Prostate gland (tissue), 2 donors: ENCODE measurements at regions not wholly inside any gene's neighbourhood (a gene's known extent, or its start where the extent isn't known, plus 50 kb on each side); places are given as distances from the start of the nearest gene placed in this dataset.
"Not testable (repeated sequence)": the region's sequence is repeated elsewhere in the genome, so short reads cannot be mapped to it uniquely, and the experiment has no call there.

Source experiments
- DNase-seq: peaks from one replicate; pipeline ENCODE4 v3.0.0-alpha.2; 2019; ENCODE audit warnings: low spot score
- H3K27ac ChIP-seq, 2 donors: fragments of 200-600 bp; sonication (generic); 2 replicates each; pipeline ENCODE4 v1.5.1; 2017 to 2019
- H3K27me3 ChIP-seq: fragments of 200-600 bp; sonication (generic); replicated peaks from 2 replicates; pipeline ENCODE4 v1.5.1; 2019; ENCODE audit not compliant: insufficient read depth
- H3K36me3 ChIP-seq, 2 donors: fragments of 200-600 bp; sonication (generic); 1 replicate in 1 of 2; 2 replicates in 1 of 2; pipeline versions ENCODE4 v1.5.1 to v1.8.1; 2017 to 2019
- H3K4me1 ChIP-seq: fragments of 200-600 bp; sonication (generic); replicated peaks from 2 replicates; pipeline ENCODE4 v1.5.1; 2019
- H3K4me3 ChIP-seq, 2 donors: fragments of 200-600 bp; sonication (generic); 2 replicates each; pipeline ENCODE4 v1.5.1; 2017 to 2019
- H3K9me3 ChIP-seq: fragments of 200-600 bp; sonication (generic); 2 replicates; pipeline ENCODE4 v1.5.1; 2017
- CTCF ChIP-seq, 4 experiments: fragments of 200-600 bp in 2 of 4; fragments of 450-650 bp in 2 of 4; sonication (generic) in 2 of 4; IDR thresholded peaks; 1 replicate in 3 of 4; 2 replicates in 1 of 4; pipeline ENCODE4 v1.5.1; 2016 to 2019; ENCODE audit warnings: antibody characterized with exemption in 4 of 4, mild to moderate bottlenecking in 2 of 4, moderate library complexity in 2 of 4
- POLR2A ChIP-seq: fragments of 450-650 bp; IDR thresholded peaks from one replicate; pipeline ENCODE4 v1.6.1; 2016; ENCODE audit warnings: antibody characterized with exemption, mild to moderate bottlenecking
- POLR2AphosphoS5 ChIP-seq: sonication (generic); formaldehyde crosslinking; IDR thresholded peaks from one replicate; pipeline ENCODE4 v1.6.1; 2017; ENCODE audit warnings: antibody characterized with exemption
- WGBS: methylation state at CpG from one replicate; pipeline ENCODE4 v1.1.5; 2018; 5-methylcytosine and 5-hydroxymethylcytosine counted together
- intact Hi-C: fragments of 100-400 bp; cut with DNase I; formaldehyde crosslinking; loops from one replicate; pipeline ENCODE4 v1.14.2; 2022

- intact Hi-C loops: loop anchor here (10.0 kb wide), 1 partner anchor 222 kb away; no protein-coding TSS in a partner anchor
- H3K27ac ChIP-seq: no peak overlapping the region
- H3K36me3 ChIP-seq: no peaks in the 10 kb centered on the region
- TF ChIP-seq POLR2A: no peak
- no peak for TF ChIP-seq CTCF (IDR thresholded peaks at IDR 0.05)
- TF ChIP-seq POLR2AphosphoS5: no peak
- H3K4me1 ChIP-seq: no peaks in the 10 kb centered on the region
- H3K4me3 ChIP-seq: no peak overlapping the region
- H3K27me3 ChIP-seq: no peaks in the 10 kb centered on the region
- no peak for DNase-seq
- H3K9me3 ChIP-seq: no peaks in the 10 kb centered on the region
- WGBS: 65% methylated on average over 5 of the region's 5 CpGs
Measured at GRCh38 chrX:952816-953215, 259.6 kb downstream of the CRLF2 start.

GRCh38 chrX:947262-947661 lies 265.2 kb downstream of the CRLF2 start:
- H3K27me3 ChIP-seq, H3K4me3 ChIP-seq, H3K4me1 ChIP-seq, intact Hi-C loops, H3K9me3 ChIP-seq, H3K36me3 ChIP-seq, H3K27ac ChIP-seq, DNase-seq: not testable (repeated sequence)
- 87% methylated on average over 6 of the region's 6 CpGs for WGBS

GRCh38 chrX:943035-943434 lies 269.4 kb downstream of the CRLF2 start:
- no peaks in the 10 kb centered on the region for H3K36me3 ChIP-seq
- no peak overlapping the region for H3K4me3 ChIP-seq
- 92% methylated on average over 1 of the region's 1 CpG for WGBS
- TF ChIP-seq POLR2A: no peak
- TF ChIP-seq CTCF (IDR thresholded peaks at IDR 0.05): no peak
- TF ChIP-seq POLR2AphosphoS5: no peak
- no peak for DNase-seq
- H3K4me1 ChIP-seq: no peaks in the 10 kb centered on the region
- intact Hi-C loops: no loop called here
- H3K27ac ChIP-seq: no peak overlapping the region
- no peaks in the 10 kb centered on the region for H3K27me3 ChIP-seq
- H3K9me3 ChIP-seq: no peaks in the 10 kb centered on the region

- intact Hi-C loops: no loop called here
- Histone ChIP-seq H3K27ac (no peak overlapping the region), H3K27me3 (no peaks in the 10 kb centered on the region), H3K36me3 (no peaks in the 10 kb centered on the region), H3K9me3 (no peaks in the 10 kb centered on the region), H3K4me1 (no peaks in the 10 kb centered on the region), H3K4me3 (no peak overlapping the region)
- WGBS: 69% methylated on average over 9 of the region's 9 CpGs
- TF ChIP-seq POLR2AphosphoS5 (no peak), CTCF (IDR thresholded peaks at IDR 0.05) (no peak), POLR2A (no peak)
- DNase-seq: no peak
Measured at GRCh38 chrX:940691-941090, 271.8 kb downstream of the CRLF2 start.

GRCh38 chrX:936979-937769 lies 275.3 kb downstream of the CRLF2 start:
- WGBS: 70% methylated on average over 26 of the region's 26 CpGs
- no peaks in the 10 kb centered on the region for H3K36me3 ChIP-seq
- DNase-seq: no peak
- no peaks in the 10 kb centered on the region for H3K4me1 ChIP-seq
- TF ChIP-seq CTCF (IDR thresholded peaks at IDR 0.05): no peak
- TF ChIP-seq POLR2A: no peak
- TF ChIP-seq POLR2AphosphoS5: no peak
- H3K4me3 ChIP-seq: no peak overlapping the region
- intact Hi-C loops: no loop called here
- no peaks in the 10 kb centered on the region for H3K9me3 ChIP-seq
- no peak overlapping the region for H3K27ac ChIP-seq
- H3K27me3 ChIP-seq: no peaks in the 10 kb centered on the region
